ENCODE measurements at regions not wholly inside any gene's neighbourhood (a gene's known extent, or its start where the extent isn't known, plus 50 kb on each side); places are given as distances from the start of the nearest gene placed in this dataset.

GRCh38 chr3:64853456-64853855, 165.7 kb upstream of the ADAMTS9 start:
- ATAC-seq (no peak), DNase-seq (no peak)
- intact Hi-C loops (cut with DNase I, micrococcal nuclease) = no loop called here

- no peak for ATAC-seq
- intact Hi-C loops (cut with DNase I, micrococcal nuclease) = no loop called here
- DNase-seq = no peak
Observed at GRCh38 chr3:64852738-64853137, 164.9 kb upstream of the ADAMTS9 start.

GRCh38 chr3:64848822-64849221, 161.0 kb upstream of the ADAMTS9 start:
- intact Hi-C loops (cut with DNase I, micrococcal nuclease) = no loop called here
- no peak for ATAC-seq
- DNase-seq = no peak

GRCh38 chr3:64848127-64848800, 160.5 kb upstream of the ADAMTS9 start:
- DNase-seq (no peak), ATAC-seq (no peak)
- intact Hi-C loops (cut with DNase I, micrococcal nuclease) = no loop called here

- intact Hi-C loops (cut with DNase I, micrococcal nuclease) = no loop called here
- no peak for DNase-seq
- ATAC-seq = no peak
Observed at GRCh38 chr3:64844558-64844957, 156.8 kb upstream of the ADAMTS9 start.

GRCh38 chr3:64837986-64838735, 150.4 kb upstream of the ADAMTS9 start:
- intact Hi-C loops (cut with DNase I, micrococcal nuclease) = no loop called here
- ATAC-seq = no peak

GRCh38 chr3:64837126-64837738, 149.4 kb upstream of the ADAMTS9 start:
- ATAC-seq (no peak), DNase-seq (no peak)
- intact Hi-C loops (cut with DNase I, micrococcal nuclease) = no loop called here

More at GRCh38 chr3:64837986-64838735, 150.4 kb upstream of the ADAMTS9 start:
- DNase-seq = no peak

- ATAC-seq = no peak
- intact Hi-C loops (cut with DNase I, micrococcal nuclease) = no loop called here
- no peak for DNase-seq
Observed at GRCh38 chr3:64836097-64836496, 148.3 kb upstream of the ADAMTS9 start.

GRCh38 chr3:64832098-64832497, 144.3 kb upstream of the ADAMTS9 start:
- ATAC-seq = no peak
- intact Hi-C loops (cut with DNase I, micrococcal nuclease) = no loop called here
- no peak for DNase-seq

GRCh38 chr3:64830681-64831080, 142.9 kb upstream of the ADAMTS9 start:
- ATAC-seq (no peak), DNase-seq (no peak)
- intact Hi-C loops (cut with DNase I, micrococcal nuclease) = no loop called here

- DNase-seq = no peak
- ATAC-seq = no peak
- intact Hi-C loops (cut with DNase I, micrococcal nuclease) = no loop called here
Observed at GRCh38 chr3:64829331-64829730, 141.5 kb upstream of the ADAMTS9 start.

- intact Hi-C loops (cut with DNase I, micrococcal nuclease) = no loop called here
- no peak for ATAC-seq
Observed at GRCh38 chr3:64828276-64828675, 140.5 kb upstream of the ADAMTS9 start.

GRCh38 chr3:64827431-64827830, 139.6 kb upstream of the ADAMTS9 start:
- ATAC-seq = peak; percentile 94
- DNase-seq = no peak
- intact Hi-C loops (cut with DNase I, micrococcal nuclease) = no loop called here

More at GRCh38 chr3:64828276-64828675, 140.5 kb upstream of the ADAMTS9 start:
- DNase-seq = no peak

- no peak for DNase-seq
- intact Hi-C loops (cut with DNase I, micrococcal nuclease) = no loop called here
- peak; percentile 23 for ATAC-seq
Observed at GRCh38 chr3:64827019-64827418, 139.2 kb upstream of the ADAMTS9 start.

- intact Hi-C loops (cut with DNase I, micrococcal nuclease) = no loop called here
- peak; percentile 79 for ATAC-seq
- no peak for DNase-seq
Observed at GRCh38 chr3:64825404-64826120, 137.8 kb upstream of the ADAMTS9 start.

- no peak for DNase-seq
- intact Hi-C loops (cut with DNase I, micrococcal nuclease) = no loop called here
- ATAC-seq = no peak
Observed at GRCh38 chr3:64824394-64824909, 136.7 kb upstream of the ADAMTS9 start.

GRCh38 chr3:64818196-64818595, 130.4 kb upstream of the ADAMTS9 start:
- intact Hi-C loops (cut with DNase I, micrococcal nuclease) = no loop called here
- ATAC-seq = no peak
- DNase-seq = no peak

GRCh38 chr3:64816355-64816754, 128.6 kb upstream of the ADAMTS9 start:
- intact Hi-C loops (cut with DNase I, micrococcal nuclease) = no loop called here
- ATAC-seq (no peak), DNase-seq (no peak)

GRCh38 chr3:64815789-64816188, 128.0 kb upstream of the ADAMTS9 start:
- intact Hi-C loops (cut with DNase I, micrococcal nuclease) = no loop called here
- no peak for ATAC-seq
- no peak for DNase-seq
